ENCODE measurements at regions not wholly inside any gene's neighbourhood (a gene's known extent, or its start where the extent isn't known, plus 50 kb on each side); places are given as distances from the start of the nearest gene placed in this dataset.

- H3K27ac ChIP-seq: no peak overlapping the region
- TF ChIP-seq, protein P1, sequence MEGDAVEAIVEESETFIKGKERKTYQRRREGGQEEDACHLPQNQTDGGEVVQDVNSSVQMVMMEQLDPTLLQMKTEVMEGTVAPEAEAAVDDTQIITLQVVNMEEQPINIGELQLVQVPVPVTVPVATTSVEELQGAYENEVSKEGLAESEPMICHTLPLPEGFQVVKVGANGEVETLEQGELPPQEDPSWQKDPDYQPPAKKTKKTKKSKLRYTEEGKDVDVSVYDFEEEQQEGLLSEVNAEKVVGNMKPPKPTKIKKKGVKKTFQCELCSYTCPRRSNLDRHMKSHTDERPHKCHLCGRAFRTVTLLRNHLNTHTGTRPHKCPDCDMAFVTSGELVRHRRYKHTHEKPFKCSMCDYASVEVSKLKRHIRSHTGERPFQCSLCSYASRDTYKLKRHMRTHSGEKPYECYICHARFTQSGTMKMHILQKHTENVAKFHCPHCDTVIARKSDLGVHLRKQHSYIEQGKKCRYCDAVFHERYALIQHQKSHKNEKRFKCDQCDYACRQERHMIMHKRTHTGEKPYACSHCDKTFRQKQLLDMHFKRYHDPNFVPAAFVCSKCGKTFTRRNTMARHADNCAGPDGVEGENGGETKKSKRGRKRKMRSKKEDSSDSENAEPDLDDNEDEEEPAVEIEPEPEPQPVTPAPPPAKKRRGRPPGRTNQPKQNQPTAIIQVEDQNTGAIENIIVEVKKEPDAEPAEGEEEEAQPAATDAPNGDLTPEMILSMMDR (conservative IDR thresholded peaks at IDR 0.05): no peak
- no peak for TF ChIP-seq ZFX (IDR thresholded peaks at IDR 0.05)
These were observed 87.9 kb downstream of the DAD1 start for GRCh38 chr14:22500954-22501726.

DNA sequence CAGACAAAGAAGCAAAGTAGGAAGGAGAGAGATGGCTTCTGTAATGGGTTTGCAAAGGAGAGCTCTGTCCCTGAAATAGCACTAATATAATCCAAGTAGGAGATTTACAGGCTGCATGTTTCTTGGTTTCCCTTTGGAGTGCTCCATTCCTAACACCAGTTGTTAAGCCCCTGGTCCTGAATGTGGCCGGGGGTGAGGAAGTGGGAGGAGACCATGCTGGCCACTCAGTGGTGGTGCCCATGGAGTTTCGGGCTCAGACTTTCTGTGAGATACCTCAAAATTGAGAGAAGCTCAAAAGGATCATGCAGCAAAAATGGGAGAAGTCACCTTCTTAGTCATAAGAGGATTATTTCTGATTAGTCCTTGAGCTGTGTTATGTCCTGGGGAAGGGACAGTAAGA, 88.5 kb downstream of the DAD1 start:
- no peak overlapping the region for H3K27ac ChIP-seq
- TF ChIP-seq, protein P1 (conservative IDR thresholded peaks at IDR 0.05): no peak
- no peak for TF ChIP-seq ZFX (IDR thresholded peaks at IDR 0.05)

DNA sequence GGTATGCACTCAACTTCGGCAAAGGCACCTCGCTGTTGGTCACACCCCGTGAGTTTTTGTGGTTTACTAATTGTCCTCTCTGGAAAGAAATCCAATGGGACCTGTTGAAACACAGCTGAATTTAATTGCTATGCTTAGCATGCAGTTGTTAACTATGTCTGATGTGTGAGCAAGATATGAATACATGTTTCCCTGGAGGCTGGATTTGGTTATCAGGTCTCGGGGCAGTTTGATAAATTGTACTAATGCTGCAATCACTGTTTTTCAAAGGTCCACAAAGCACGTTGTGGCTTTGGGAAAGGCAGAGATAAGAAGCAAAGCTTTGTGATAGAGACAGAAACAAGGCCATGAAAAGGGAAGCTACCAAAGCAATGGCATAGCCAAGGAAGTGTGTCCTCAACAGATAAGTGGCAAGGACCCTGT, 91.3 kb downstream of the DAD1 start:
- TF ChIP-seq, protein P1 (conservative IDR thresholded peaks at IDR 0.05): no peak
- no peak for TF ChIP-seq ZFX (IDR thresholded peaks at IDR 0.05)
- H3K27ac ChIP-seq: no peak overlapping the region

- no peak overlapping the region for H3K27ac ChIP-seq
- TF ChIP-seq, protein P1 (conservative IDR thresholded peaks at IDR 0.05): no peak
- TF ChIP-seq ZFX (IDR thresholded peaks at IDR 0.05): no peak
These were observed 91.9 kb downstream of the DAD1 start for GRCh38 chr14:22497144-22497423.

GRCh38 chr14:22494486-22495135, 94.4 kb downstream of the DAD1 start:
- no peak overlapping the region for H3K27ac ChIP-seq
- TF ChIP-seq, protein P1 (conservative IDR thresholded peaks at IDR 0.05): no peak
- TF ChIP-seq ZFX (IDR thresholded peaks at IDR 0.05): no peak

DNA sequence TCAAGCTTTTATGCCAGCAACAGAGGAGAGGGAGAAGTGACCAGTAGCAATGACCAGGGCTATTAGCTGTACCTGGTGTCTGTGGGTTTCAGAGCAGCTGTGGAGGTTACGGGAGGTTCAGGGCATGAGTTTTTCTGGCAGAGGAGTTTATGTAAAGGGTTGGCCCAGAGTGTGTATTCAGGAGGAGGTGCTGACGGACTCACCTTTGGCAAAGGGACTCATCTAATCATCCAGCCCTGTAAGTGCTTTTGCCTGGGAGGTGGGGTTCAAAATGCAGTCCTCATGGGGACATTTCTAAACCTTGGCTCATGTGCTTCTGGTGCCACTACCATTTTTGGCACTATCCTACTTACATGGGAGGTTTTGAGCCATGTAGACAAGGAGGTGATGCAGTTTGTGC, 95.3 kb downstream of the DAD1 start:
- H3K27ac ChIP-seq: no peak overlapping the region
- TF ChIP-seq, protein P1 (conservative IDR thresholded peaks at IDR 0.05): no peak
- TF ChIP-seq ZFX (IDR thresholded peaks at IDR 0.05): no peak

Data from C4-2B (cell line).